HCT116 (cell line): ENCODE measurements at regions not wholly inside any gene's neighbourhood (a gene's known extent, or its start where the extent isn't known, plus 50 kb on each side); places are given as distances from the start of the nearest gene placed in this dataset.

Experiments used
- ATAC-seq: fragments of 200-7000 bp; cut with Tn5 transposase; 2 replicates; pipeline ENCODE4 v1.9.1; 2020; ENCODE audit warnings: mild to moderate bottlenecking, moderate library complexity
- BruUV-seq: library from RNA; stranded (reverse); fragments of 400-500 nt; replicated peaks from 2 replicates; lab custom pipeline; 2021; lab: Mats Ljungman, UMichigan
- CTCF ChIA-PET: fragments of 300-600 bp; sonication (Branson Sonifier 250); formaldehyde crosslinking; loops from one replicate; lab custom pipeline; 2021; ENCODE audit warnings: antibody characterized with exemption; lab: Charles Lee
- POLR2A ChIA-PET: fragments of 300-600, 350-600 bp; sonication (Branson Sonifier 250); formaldehyde crosslinking; loops from one replicate; lab custom pipeline; 2021; ENCODE audit warnings: antibody characterized with exemption; lab: Charles Lee
- RAD21 ChIA-PET, 2 experiments: fragments of 300-600 bp; sonication (Branson Sonifier 250); formaldehyde crosslinking; loops; one replicate each; lab custom pipeline; 2023; ENCODE audit warnings: low total read pairs in 2 of 2; ENCODE audit not compliant: uncharacterized antibody in 2 of 2, unreplicated experiment in 2 of 2, low non-redundant PET in 1 of 2; lab: Charles Lee
- DNase-seq: peaks from one replicate; pipeline ENCODE4 v3.0.0-alpha.2; 2010; ENCODE audit warnings: low read depth, low spot score
- H2AFZ ChIP-seq: fragments of 200-600 bp; shearing (Covaris generic), sonication (generic); 2 replicates; pipeline ENCODE4 v1.6.1; 2017; ENCODE audit warnings: low read depth, mixed run types, mixed read lengths, antibody characterized with exemption, low read length; ENCODE audit not compliant: poor library complexity, severe bottlenecking
- H3K27ac ChIP-seq: 2 replicates; pipeline ENCODE4 v1.5.1; 2012; ENCODE audit warnings: low read depth, low read length
- H3K27me3 ChIP-seq: fragments of 200-600 bp; sonication (generic); 2 replicates; pipeline ENCODE4 v1.6.1; 2016; ENCODE audit warnings: mixed run types, low read length, mixed read lengths; ENCODE audit not compliant: insufficient read depth
- H3K36me3 ChIP-seq, 2 experiments: fragments of 200-500 bp in 1 of 2; fragments of 200-600 bp in 1 of 2; sonication (Bioruptor generic) in 1 of 2; sonication (generic) in 1 of 2; 2 replicates each; pipeline versions ENCODE4 v1.5.1 to v1.6.1; 2014 to 2016; ENCODE audit warnings: low read length in 2 of 2, inconsistent platforms in 1 of 2, mixed read lengths in 1 of 2, mixed run types in 1 of 2; ENCODE audit not compliant: insufficient read depth in 2 of 2, control insufficient read depth in 1 of 2
- H3K4me1 ChIP-seq, 2 experiments: fragments of 200-600 bp in 1 of 2; sonication (generic) in 1 of 2; 2 replicates each; pipeline versions ENCODE4 v1.5.1 to v1.6.1; 2012 to 2017; ENCODE audit warnings: low read length in 2 of 2, inconsistent platforms in 1 of 2, mild to moderate bottlenecking in 1 of 2, mixed read lengths in 1 of 2, mixed run types in 1 of 2, moderate library complexity in 1 of 2; ENCODE audit not compliant: insufficient read depth in 2 of 2, control insufficient read depth in 1 of 2
- H3K4me2 ChIP-seq: fragments of 200-600 bp; sonication (generic); 2 replicates; pipeline ENCODE4 v1.6.1; 2017; ENCODE audit warnings: mixed run types, low read length, mixed read lengths
- H3K4me3 ChIP-seq, 2 experiments: fragments of 200-600 bp in 1 of 2; sonication (generic) in 1 of 2; replicated peaks in 1 of 2; 2 replicates each; pipeline ENCODE4 v1.5.1; 2011 to 2016; ENCODE audit warnings: low read length in 2 of 2, control low read depth in 1 of 2, low read depth in 1 of 2, mild to moderate bottlenecking in 1 of 2, mixed read lengths in 1 of 2, mixed run types in 1 of 2
- H3K79me2 ChIP-seq: fragments of 200-600 bp; sonication (generic); 2 replicates; pipeline ENCODE4 v1.6.1; 2017; ENCODE audit warnings: mild to moderate bottlenecking, mixed run types, low read length, moderate library complexity, mixed read lengths; ENCODE audit not compliant: insufficient read depth
- H3K9ac ChIP-seq: fragments of 200-600 bp; sonication (generic); 2 replicates; pipeline ENCODE4 v1.6.1; 2016; ENCODE audit warnings: low read length, mixed read lengths
- H3K9me2 ChIP-seq: fragments of 200-600 bp; sonication (generic), shearing (Covaris generic); 2 replicates; pipeline ENCODE4 v1.6.1; 2017; ENCODE audit warnings: mixed run types, mild to moderate bottlenecking, moderate library complexity; ENCODE audit not compliant: insufficient read depth
- H3K9me3 ChIP-seq, 2 experiments: fragments of 200-500 bp in 1 of 2; fragments of 200-600 bp in 1 of 2; sonication (Bioruptor generic) in 1 of 2; sonication (generic) in 1 of 2; 2 replicates each; pipeline ENCODE4 v1.6.1; 2014 to 2017; ENCODE audit warnings: low read length in 2 of 2, mixed read lengths in 2 of 2, inconsistent platforms in 1 of 2, low read depth in 1 of 2, mild to moderate bottlenecking in 1 of 2, mixed run types in 1 of 2, moderate library complexity in 1 of 2; ENCODE audit not compliant: control insufficient read depth in 1 of 2, insufficient read depth in 1 of 2
- H4K20me1 ChIP-seq: fragments of 200-600 bp; sonication (generic), shearing (Covaris generic); 2 replicates; pipeline ENCODE4 v1.6.1; 2017; ENCODE audit warnings: mixed run types, mild to moderate bottlenecking, moderate library complexity; ENCODE audit not compliant: insufficient read depth
- ELF1 ChIP-seq: IDR thresholded peaks from 2 replicates; pipeline ENCODE4 v1.6.1; 2012; ENCODE audit warnings: low read depth, borderline replicate concordance
- TCF7L2 ChIP-seq: IDR thresholded peaks from 2 replicates; pipeline ENCODE4 v1.7.0; 2011; ENCODE audit warnings: borderline replicate concordance, inconsistent platforms; ENCODE audit not compliant: insufficient read depth, insufficient read length; ENCODE audit errors: extremely low read depth
- YY1 ChIP-seq: IDR thresholded peaks from 2 replicates; pipeline ENCODE4 v1.6.1; 2011; ENCODE audit warnings: low read length, low read depth, moderate library complexity, mild to moderate bottlenecking; ENCODE audit not compliant: insufficient replicate concordance; ENCODE audit errors: extremely low read depth
- ZFX ChIP-seq: fragments of 450-650 bp; IDR thresholded peaks from 2 replicates; pipeline ENCODE4 v1.6.1; 2017
- ZNF274 ChIP-seq: fragments of 200-500 bp; sonication (Bioruptor generic); IDR thresholded peaks from 2 replicates; pipeline ENCODE4 v1.6.1; 2014; ENCODE audit warnings: mild to moderate bottlenecking, low read depth, low read length, inconsistent platforms
- intact Hi-C: fragments of 100-400 bp; cut with micrococcal nuclease; formaldehyde crosslinking; loops from 2 replicates; pipeline ENCODE4 v1.10.0; 2022
- TF ChIP-seq, protein P1 (sequence below): IDR thresholded peaks from 2 replicates; pipeline ENCODE4 v1.6.1; 2012

DNA sequence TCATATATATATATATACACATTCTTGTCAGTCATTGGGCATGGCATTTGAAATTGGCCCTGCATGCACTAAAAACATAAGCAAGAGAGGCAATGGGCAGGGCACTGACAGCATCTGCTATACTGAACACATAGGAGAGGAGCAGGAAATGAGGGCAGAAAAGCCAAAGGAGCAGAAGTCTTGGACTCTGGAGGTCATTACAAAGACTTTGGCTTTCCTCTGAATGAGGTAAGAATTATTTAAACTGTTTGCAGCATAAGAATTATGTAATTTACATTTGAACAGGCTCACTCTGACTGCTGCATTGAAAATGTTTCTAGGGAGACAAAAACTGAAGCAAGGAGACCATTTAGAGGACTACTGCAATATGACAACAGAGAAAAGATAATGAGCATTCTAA is 396.5 kb downstream of the PRDM5 start:
- Histone ChIP-seq H3K9me2 (no peaks in the 10 kb centered on the region), H3K9me3 (no peaks in the 10 kb centered on the region), H3K79me2 (no peaks in the 10 kb centered on the region), H3K27me3 (no peaks in the 10 kb centered on the region), H3K36me3 (no peaks in the 10 kb centered on the region), H3K4me3 (no peak overlapping the region), H3K9ac (no peak overlapping the region), H3K27ac (no peak overlapping the region), H4K20me1 (no peaks in the 10 kb centered on the region), H3K4me1 (peaks cover 0 to 4% of the 10 kb centered on the region in 2 experiments; a peak in 2 of 4 replicates), H2AFZ (no peak overlapping the region), H3K4me2 (no peak overlapping the region)
- ChIA-PET RAD21 (no interaction called here), CTCF (no interaction called here), POLR2A (no interaction called here)
- DNase-seq (no peak), ATAC-seq (no peak)
- TF ChIP-seq YY1 (no peak), ELF1 (no peak), ZNF274 (no peak), TCF7L2 (no peak)
- TF ChIP-seq, protein P1, sequence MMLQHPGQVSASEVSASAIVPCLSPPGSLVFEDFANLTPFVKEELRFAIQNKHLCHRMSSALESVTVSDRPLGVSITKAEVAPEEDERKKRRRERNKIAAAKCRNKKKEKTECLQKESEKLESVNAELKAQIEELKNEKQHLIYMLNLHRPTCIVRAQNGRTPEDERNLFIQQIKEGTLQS = no peak
- intact Hi-C loops = no loop called here
- BruUV-seq = no TSS peak

DNA sequence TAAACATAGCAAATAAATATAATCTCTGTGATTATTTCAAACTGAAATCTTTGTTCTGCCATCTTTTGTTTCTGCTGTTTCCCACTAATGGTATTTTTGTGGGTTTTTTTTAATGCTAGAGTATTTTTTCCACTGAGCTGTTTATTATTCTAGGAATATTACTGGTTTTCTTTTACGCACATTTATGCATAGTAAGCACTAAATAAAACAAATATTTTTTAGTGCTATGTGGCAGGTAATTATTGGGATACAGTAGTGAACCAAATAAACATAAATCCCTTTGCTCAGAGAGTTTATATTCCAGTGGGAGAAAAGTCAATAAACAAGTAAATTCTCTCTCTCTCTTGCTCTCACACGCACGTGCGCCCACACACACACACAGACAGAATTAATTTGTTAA is 397.4 kb downstream of the PRDM5 start:
- Histone ChIP-seq H3K79me2 (no peaks in the 10 kb centered on the region), H3K9me2 (no peaks in the 10 kb centered on the region), H4K20me1 (no peaks in the 10 kb centered on the region), H3K4me1 (peaks cover 0 to 4% of the 10 kb centered on the region in 2 experiments; a peak in 2 of 4 replicates), H3K4me2 (no peak overlapping the region), H3K27ac (no peak overlapping the region), H3K4me3 (no peak overlapping the region), H3K27me3 (no peaks in the 10 kb centered on the region), H3K9me3 (no peaks in the 10 kb centered on the region), H3K9ac (no peak overlapping the region), H2AFZ (no peak overlapping the region), H3K36me3 (no peaks in the 10 kb centered on the region)
- no TSS peak for BruUV-seq
- ChIA-PET CTCF (no interaction called here), POLR2A (no interaction called here), RAD21 (no interaction called here)
- DNase-seq (no peak), ATAC-seq (no peak)
- TF ChIP-seq ZFX = no peak
- TF ChIP-seq ZNF274 = no peak
- intact Hi-C loops = no loop called here
